HEK293T (cell line): ENCODE measurements at regions not wholly inside any gene's neighbourhood (a gene's known extent, or its start where the extent isn't known, plus 50 kb on each side); places are given as distances from the start of the nearest gene placed in this dataset.

Experiments
- BHLHE40 ChIP-seq: fragments of 450-650 bp; IDR thresholded peaks from 2 replicates; pipeline ENCODE4 v1.6.1; 2016; ENCODE audit warnings: mild to moderate bottlenecking, moderate library complexity, borderline replicate concordance
- CTBP1 ChIP-seq: fragments of 450-650 bp; IDR thresholded peaks from 2 replicates; pipeline ENCODE4 v1.6.1; 2016; ENCODE audit warnings: borderline replicate concordance
- FOXA1 ChIP-seq: fragments of 450-650 bp; IDR thresholded peaks from 2 replicates; pipeline ENCODE4 v1.6.1; 2016; ENCODE audit warnings: mild to moderate bottlenecking
- FOXK2 ChIP-seq: fragments of 450-650 bp; IDR thresholded peaks from 2 replicates; pipeline ENCODE4 v1.6.1; 2016; ENCODE audit warnings: mild to moderate bottlenecking
- FOXM1 ChIP-seq: fragments of 450-650 bp; IDR thresholded peaks from 2 replicates; pipeline ENCODE4 v1.6.1; 2017; ENCODE audit warnings: mild to moderate bottlenecking, borderline replicate concordance
- L3MBTL2 ChIP-seq: fragments of 450-650 bp; conservative IDR thresholded peaks from 2 replicates; pipeline ENCODE4 v1.6.1; 2016; ENCODE audit warnings: mild to moderate bottlenecking
- LEF1 ChIP-seq: fragments of 450-650 bp; IDR thresholded peaks from 2 replicates; pipeline ENCODE4 v1.6.1; 2017; ENCODE audit warnings: mild to moderate bottlenecking, borderline replicate concordance
- NFRKB ChIP-seq: fragments of 450-650 bp; IDR thresholded peaks from 2 replicates; pipeline ENCODE4 v1.6.1; 2016; ENCODE audit warnings: mild to moderate bottlenecking, moderate library complexity
- PKNOX1 ChIP-seq: fragments of 450-650 bp; IDR thresholded peaks from 2 replicates; pipeline ENCODE4 v1.6.1; 2016
- SP1 ChIP-seq: fragments of 450-650 bp; IDR thresholded peaks from 2 replicates; pipeline ENCODE4 v1.6.1; 2017
- SUZ12 ChIP-seq: fragments of 450-650 bp; IDR thresholded peaks from 2 replicates; pipeline ENCODE4 v1.6.1; 2016; ENCODE audit warnings: mild to moderate bottlenecking
- TARDBP ChIP-seq: fragments of 450-650 bp; IDR thresholded peaks from 2 replicates; pipeline ENCODE4 v1.6.1; 2016
- ZNF384 ChIP-seq: fragments of 450-650 bp; IDR thresholded peaks from 2 replicates; pipeline ENCODE4 v1.6.1; 2016

GRCh38 chr6:130600880-130601341 is 226.3 kb upstream of the SMLR1 start:
- TF ChIP-seq SP1: no peak
- TF ChIP-seq LEF1: no peak
- no peak for TF ChIP-seq PKNOX1
- no peak for TF ChIP-seq ZNF384
- TF ChIP-seq SUZ12: no peak
- no peak for TF ChIP-seq FOXK2
- TF ChIP-seq NFRKB: no peak
- no peak for TF ChIP-seq CTBP1
- TF ChIP-seq BHLHE40: no peak
- TF ChIP-seq FOXM1: no peak
- no peak for TF ChIP-seq L3MBTL2
- TF ChIP-seq FOXA1: no peak
- no peak for TF ChIP-seq TARDBP
